NCI-H1436 (cell line): ENCODE measurements at regions not wholly inside any gene's neighbourhood (a gene's known extent, or its start where the extent isn't known, plus 50 kb on each side); places are given as distances from the start of the nearest gene placed in this dataset.
"Not testable (repeated sequence)": the region's sequence is repeated elsewhere in the genome, so short reads cannot be mapped to it uniquely, and the experiment has no call there.

Experiments used
- DNase-seq: peaks from one replicate; lab custom pipeline; 2025; lab: John Stamatoyannopoulos, UW

DNA sequence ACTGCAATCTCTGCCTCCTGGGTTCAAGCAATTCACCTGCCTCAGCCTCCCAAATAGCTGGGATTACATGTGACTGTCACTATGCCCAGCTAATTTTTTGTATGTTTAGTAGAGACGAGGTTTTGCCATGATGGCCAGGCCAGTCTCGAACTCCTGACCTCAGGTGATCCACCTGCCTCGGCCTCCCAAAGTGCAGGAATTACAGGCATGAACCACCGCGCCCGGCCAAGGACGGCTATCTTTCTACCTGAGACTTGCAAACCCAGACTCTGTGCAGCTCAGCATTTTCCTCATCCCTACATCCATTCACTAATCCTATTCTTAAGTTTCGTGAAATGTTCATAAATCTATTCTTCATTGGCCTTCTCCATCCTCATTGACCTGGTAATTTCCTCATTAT lies 330.0 kb downstream of the ANTXR2 start:
- DNase-seq: no peak

DNA sequence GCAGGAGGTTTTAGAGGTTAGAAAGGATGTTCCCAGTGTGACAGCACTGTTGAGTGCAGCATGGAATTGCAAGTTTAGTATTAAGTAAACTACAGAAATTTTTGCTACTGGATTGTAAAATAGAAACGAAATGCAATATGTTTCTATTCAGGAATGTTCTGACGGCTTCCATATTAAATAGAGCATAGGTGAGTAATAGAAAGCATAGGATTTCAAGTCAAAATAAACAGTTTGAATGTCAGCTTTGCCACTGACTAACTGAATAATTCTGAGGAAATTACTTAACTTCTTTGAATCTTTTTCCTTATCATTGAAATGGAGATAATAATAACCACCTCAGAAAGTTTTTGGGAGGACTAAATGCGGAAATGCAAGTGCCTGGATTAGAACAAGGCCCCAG lies 331.9 kb upstream of the GK2 start:
- DNase-seq: no peak

DNA sequence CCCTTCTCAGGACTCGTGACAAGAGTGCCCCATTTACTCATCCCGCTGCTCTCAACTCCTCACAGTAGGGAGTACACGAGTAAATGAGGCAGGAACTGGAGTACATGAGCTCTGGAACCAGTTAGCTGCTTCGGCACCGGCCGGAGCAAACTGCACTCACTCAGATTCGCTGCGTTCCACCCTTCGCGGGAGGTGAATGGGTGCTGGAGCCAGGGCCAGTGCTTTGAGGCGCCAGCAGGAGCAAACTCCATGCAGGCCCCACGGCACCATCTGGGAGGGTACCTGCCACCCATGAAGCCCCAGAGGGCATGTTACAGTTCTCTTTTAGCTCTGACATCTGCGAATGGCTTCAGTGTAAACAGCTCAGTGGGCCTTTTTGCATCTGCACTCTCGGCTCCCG lies 315.5 kb upstream of the GK2 start:
- no peak for DNase-seq

DNA sequence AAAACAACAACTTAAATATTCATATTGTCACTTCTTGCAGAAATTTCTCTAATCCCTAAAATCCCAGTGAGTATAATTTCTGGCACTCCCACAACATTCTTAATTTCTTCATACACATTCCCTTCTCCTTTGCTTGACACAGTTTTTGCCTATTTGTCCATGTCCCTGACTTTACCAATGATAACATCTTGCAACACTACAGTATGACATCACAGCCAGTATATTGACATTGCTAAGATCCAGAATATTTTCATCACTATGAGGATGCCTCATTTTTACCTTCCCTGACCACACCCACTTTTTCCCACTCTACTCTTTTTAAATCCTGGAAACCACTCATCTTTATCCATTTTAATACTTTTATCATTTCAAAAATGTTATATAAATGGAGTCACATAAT lies 292.3 kb upstream of the GK2 start:
- no peak for DNase-seq

DNA sequence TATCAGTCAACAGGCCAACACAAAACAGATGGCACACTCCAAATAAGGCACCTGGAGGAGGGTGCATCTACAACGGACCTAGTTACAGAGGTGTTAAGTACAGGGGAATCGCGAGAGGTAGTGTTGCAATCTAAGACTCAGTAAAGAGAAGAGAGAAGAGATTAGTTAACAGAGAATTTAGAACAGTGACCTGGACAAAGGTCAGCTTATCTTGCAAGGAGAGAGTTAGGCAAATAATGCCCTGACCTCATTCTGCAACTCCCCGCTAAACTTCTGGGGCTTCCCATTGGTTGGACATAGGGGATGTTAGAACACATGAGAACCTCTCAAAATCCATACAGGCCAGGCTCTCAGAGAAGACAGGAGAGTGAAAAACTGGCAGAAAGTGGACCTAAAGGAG lies 289.4 kb upstream of the GK2 start:
- DNase-seq: no peak

DNA sequence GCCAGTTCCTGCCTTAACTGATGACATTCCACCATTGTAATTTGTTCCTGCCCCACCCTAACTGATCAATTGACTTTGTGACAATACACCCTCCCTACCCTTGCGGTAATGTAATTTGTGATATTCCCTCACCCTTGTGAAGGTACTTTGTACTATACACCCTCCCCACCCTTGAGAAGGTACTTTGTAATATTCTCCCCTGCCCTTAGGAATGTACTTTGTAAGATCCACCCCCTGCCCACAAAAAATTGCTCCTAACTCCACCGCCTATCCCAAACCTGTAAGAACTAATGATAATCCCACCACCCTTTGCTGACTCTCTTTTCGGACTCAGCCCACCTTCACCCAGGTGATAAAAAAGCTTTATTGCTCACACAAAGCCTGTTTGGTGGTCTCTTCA lies 288.5 kb upstream of the GK2 start:
- DNase-seq: not testable (repeated sequence)

DNA sequence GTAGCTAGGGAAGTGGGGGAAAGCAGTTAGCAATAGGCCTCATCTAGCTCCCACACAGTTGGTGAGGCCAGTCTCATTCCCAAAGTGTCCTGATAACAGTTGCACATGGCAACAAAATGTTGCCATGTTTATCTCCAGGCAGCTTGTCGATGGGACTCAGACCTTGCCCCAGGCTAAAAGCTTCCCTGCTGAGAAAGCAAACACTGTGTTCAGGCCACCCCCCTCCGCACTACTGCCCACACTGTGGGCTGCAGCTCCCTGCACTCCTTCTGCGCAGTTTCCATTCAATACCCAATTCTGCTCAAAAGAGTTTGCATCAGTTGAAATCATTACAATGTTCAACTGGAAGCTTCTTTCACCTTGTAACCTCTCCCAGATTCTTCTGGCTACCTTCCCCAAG lies 287.8 kb upstream of the GK2 start:
- no peak for DNase-seq

DNA sequence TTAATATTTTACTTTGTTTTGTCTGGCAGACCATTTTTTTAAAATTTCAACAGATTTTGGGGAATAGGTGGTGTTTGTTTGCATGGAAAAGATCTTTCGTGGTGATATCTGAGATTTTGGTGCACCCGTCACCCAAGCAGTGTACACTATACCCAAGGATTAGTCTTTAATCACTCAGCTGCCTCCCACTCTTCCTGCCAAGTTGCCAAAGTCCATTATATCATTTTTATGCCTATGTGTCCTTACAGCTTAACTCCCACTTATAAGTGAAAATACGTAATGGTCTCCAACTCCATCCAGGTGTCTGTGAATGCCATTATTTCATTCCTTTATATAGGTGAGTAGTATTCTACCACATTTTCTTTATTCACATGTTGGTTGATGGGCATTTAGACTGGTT lies 281.7 kb upstream of the GK2 start:
- no peak for DNase-seq

DNA sequence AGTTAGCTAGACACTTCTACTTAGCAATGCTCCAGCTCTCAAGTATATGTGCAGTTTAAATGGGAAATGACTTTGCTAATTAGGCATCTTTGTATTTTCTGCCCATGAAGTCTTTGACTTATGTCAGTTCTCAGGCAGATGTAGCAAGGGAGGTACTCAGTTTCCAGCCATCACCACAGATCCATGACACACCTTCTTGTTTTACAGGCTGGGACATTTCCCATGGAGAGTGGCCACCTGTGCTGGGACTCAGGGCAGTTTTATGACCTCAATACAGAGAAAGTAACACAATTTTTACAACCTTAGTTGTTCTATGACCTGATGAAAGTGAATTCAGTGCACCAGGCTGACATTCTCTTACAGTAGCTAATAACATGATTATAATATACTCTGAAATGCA lies 280.7 kb upstream of the GK2 start:
- no peak for DNase-seq

DNA sequence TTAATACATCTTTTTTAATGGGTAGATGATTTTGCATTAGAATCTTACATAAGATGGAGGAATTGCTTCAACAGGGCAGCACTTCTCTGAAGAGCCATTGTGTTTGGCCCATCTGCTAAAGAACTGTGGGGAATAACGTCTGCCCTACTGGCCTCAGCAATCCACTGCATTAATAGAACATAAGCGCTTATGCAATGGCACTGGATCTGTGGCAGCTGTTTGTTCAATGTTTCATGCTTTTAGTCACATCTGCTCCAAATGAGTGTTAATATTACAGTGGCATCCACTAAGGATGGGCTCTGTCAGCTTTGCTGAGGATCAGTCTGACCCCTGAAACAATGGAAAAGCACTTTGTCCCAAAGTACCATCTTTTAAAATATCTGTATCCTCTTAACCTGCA lies 279.0 kb upstream of the GK2 start:
- no peak for DNase-seq

DNA sequence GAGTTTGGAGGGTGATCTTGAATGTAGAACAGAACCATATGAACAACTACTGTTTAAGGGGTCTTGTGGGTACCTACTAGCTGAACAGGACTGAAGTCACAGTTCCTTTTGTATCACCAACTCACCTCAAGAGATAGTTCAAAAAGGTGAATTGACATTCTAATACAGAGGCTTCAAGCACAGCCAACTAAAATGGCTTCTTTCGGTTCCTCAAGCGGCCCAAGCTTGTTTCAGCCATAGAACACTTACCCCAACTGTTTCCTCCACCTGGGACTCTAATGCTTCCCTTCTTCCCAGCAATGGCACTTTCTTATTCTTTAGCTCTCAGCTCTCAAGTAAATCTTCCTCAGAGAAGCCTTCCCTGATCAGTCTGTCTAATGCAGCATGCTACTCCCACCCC lies 277.5 kb upstream of the GK2 start:
- DNase-seq: no peak

DNA sequence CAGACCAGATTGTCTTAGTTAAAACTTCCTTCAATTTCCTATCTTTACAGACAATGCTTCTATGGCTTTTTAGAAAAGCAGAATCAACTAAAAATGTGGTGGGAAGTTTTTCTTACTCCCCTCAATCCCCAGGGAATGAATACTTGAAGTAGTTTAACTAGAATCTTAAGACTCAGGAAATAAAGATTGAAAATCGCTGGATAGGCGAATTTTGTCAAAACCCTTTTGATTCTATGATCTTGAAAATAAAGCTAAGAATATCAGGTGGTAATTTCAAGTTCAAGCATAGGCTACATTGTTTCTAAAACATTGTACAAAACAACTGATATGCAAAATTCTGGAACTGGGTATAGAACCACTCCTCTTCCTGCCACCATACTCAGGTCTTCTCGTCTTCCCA lies 276.5 kb upstream of the GK2 start:
- no peak for DNase-seq

DNA sequence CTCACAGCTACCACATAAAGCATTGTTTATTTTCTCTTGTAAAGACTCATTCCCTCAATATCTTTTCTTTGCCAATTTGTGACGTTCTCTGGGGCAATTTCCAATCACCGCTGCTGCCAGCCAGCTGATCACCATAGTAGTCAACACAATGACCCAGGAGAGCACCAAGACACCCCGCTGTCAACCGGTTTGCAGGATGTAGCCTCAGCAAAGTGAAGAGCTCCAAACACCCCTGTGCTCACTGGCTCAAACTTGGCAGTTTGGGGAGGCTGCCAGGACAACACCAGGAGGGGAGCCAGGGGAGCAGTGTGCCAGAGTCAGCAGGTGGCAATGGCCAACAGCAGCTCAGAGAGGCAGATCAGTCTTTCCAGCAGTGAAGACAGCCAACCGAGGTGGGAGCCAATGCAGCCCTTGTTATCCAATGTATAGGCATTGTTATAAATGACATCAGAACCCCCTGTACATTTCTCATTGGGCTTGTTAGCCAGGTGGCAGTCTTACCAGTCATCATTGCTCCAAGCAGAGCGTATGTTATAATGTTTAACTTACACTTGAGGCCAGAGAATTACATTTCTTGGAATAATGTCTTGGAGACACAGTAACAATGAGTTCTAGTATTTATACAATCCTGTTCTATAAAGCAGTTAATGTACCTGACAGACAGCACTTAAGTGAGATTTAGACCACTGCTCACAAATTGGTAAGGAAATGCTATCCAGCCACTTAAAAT lies 274.9 kb upstream of the GK2 start:
- DNase-seq: no peak

DNA sequence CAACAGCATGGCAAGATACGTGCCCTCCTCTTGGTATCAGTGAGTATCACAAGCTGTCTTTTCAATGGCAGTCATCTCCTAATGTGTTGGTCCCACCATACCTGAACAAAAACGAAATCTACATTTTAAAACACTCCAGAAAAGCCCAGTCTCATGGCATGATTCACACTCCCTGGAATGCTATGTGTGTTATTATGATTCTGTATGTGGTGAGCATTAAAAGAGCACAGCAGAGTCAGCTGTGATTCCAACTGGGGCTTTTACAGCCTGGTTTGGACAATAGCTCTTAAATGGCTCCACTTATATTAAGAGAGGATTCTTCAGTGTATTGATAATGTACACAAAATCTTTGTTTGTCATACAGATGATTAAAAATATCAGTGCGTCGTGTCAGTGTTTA lies 274.1 kb upstream of the GK2 start:
- DNase-seq: no peak

DNA sequence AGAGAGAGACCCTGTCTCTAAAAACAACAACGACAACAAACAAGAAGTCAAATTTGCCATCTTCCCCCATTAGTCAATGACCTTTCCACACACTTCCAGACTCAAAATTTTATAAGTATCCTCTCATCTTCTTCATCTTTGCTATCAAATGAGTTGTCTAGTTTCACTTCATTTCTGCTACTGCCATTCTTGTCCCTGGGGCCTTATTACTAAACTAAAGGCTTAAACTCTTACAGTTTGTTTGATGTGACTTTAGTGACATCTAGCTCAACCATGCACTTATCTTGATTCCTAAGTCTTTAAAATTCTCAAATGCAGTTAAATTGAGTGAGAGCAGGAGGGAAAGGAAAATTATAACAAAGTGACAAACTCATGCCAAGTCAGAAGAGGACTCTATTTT lies 271.8 kb upstream of the GK2 start:
- DNase-seq: no peak

DNA sequence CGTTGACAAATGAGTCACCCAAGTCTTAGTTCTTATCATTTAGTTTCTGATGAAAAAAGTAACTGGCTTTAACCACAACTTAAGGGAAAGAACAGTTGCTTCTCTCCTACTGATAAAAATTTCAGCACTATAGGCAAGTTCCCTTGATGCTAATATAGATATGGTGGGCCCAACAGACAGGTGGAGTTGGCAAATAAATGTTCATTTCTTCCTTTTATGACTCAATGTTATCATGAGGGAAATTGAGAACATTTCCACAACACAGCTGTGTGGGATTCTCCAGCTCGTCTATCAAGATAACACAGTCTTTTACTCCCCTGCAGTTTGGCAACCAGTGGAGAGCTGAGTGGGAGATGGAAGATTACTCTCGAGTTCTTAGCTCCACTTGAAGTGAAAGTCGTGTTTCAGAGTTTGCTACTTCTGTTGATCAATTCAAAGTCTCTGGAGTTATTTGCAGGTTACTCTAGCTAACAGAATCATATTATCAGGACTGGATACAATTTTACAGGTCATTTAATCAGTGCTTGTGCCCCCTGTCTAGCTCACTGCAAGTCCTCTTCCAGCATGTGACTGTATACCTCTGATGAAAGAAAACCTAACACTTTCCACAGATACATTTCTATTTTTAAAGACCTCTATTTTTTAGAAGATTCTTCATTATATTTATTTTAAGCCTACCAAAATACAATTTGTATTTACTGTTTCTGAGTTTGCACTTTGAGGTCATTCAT lies 270.6 kb upstream of the GK2 start:
- DNase-seq: no peak

DNA sequence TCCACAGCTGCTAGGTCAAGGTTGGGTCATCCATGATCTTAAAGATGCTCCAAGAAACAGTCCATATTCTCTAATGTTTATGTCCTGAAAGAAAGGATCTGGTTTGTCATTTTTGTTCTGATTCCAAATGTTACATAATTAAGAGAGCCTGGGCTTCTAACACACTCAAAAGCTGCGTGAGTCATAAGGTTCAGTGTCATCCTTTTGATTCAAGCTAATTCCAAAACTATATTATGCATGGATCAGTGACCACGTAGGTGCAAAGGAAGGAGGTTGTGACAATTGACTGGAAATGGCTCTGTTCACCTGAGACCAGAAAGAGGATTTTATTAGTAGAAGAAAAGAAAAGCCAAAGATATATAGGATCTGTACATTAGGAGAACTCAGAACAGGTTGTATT lies 268.7 kb upstream of the GK2 start:
- DNase-seq: no peak

DNA sequence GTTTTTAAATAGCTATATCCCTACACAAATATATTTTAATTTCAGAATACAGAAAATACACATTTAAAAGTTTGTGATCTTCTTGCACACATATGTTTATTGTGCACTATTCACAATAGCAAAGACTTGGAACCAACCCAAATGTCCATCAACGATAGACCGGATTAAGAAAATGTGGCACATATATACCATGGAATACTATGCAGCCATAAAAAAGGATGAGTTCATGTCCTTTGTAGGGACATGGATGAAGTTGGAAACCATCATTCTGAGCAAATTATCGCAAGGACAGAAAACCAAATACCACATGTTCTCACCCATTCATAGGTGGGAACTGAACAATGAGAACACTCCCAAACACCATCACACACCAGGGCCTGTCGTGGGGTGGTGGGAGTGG lies 266.9 kb upstream of the GK2 start:
- not testable (repeated sequence) for DNase-seq

DNA sequence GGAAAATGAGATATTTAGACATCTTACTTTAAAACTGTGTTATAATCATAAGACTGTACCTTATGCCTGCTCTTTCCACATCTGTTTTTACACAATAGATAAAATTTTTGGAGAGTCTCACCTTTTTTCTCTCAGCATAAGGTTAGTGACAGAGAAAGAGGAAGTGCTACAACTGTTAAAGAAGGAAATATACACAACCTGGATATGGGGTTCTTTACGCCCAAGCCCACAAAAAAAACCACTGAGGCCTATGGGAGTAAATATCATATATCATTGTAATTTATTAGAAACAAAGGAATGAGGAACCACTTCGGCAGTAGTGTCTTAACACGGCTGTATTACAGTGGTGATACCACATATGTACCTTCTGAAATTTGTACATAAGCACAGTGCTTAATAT lies 265.9 kb upstream of the GK2 start:
- no peak for DNase-seq

DNA sequence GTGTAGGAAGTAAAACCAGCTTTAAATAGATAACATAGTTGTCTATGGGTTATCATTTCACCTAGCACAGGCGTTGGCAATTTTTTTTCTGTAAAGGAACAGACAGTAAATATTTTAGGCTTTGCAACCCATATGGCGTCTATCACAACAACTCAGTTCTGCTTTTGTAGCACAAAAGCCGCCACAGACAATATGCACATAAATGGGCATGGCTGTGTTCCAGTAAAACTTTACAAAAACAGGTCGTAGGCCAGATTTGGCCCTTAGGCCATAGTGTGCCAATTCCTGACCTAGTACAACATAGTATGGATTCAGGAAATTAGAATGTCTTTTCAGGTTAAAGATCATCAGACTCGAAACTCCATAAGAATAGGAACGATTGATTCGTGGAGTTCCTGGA lies 265.3 kb upstream of the GK2 start:
- DNase-seq: no peak

DNA sequence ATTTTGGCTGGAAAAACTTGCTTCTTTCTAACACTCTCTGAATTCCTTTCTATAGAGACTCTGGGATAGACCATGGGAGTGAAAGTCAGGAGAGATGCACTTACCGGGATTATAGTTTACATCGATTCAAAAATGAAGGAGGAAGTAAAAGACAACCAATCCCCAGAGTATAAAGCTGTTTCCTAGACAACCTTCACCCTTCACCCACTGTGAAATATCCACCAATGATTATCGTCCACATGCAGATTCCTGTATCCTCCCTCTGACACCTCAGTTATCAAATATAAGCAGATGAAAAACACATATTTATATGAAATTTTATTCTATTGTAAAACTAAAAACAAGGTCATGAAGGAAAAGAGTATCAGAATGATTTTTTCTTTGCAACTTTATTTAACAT lies 258.8 kb upstream of the GK2 start:
- no peak for DNase-seq

DNA sequence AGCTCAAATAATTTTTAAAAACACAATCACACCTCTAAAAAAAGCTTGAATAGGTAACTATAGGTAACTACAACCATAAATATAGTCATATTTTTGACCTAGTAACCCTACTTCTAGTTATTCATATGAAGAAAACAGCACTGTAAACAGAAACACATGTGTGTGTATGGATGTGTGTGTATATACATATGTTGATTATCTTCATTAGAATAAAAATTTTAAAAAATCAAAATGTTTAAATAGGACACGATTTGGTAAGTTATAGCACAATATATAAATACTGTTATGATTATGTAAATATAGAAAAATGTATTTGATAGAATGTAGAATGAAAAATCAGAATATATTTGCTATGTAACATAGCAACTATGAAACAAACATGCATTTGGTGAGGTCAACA lies 258.1 kb upstream of the GK2 start:
- DNase-seq: no peak

DNA sequence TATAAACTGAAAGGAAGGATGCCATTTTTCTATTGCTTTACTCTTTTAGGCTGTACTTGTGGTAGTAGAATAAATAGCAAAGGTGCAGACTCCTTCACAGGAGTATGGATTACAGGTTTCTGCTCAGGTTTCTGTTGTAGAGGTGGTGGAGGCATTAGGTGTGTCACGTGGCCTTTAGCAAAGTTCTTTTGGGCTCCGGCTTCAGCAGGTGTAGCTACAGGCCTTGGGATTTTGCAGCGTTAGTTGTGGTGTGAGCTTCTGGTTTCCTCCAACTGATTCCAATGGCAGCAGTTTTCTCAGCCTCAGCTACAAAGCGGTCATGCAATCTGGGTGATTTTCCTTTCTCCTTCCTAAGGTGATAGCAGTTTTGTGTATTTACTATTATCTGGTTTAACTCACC lies 255.8 kb upstream of the GK2 start:
- DNase-seq: no peak

DNA sequence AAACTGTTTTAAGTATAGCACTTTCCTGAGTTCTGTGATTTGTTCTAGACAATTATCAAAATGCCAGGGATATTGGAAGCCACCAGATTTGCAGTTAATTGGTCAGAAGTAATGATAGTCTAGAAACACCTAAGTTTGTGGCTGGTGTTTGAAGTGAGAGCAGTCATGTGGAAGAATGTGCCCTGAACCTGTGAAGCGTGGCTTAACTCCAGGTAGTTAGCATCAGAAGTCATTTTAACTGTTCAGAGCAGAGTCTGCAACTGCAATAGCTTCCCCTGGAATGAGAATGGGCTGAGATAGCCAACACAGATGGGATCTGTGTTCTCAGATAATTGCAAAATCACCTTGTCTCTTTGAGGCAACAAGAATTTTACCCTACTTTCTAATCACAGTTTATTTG lies 255.1 kb upstream of the GK2 start:
- no peak for DNase-seq
